HepG2 (cell line): ENCODE measurements at regions not wholly inside any gene's neighbourhood (a gene's known extent, or its start where the extent isn't known, plus 50 kb on each side); places are given as distances from the start of the nearest gene placed in this dataset.
"Not testable (repeated sequence)": the region's sequence is repeated elsewhere in the genome, so short reads cannot be mapped to it uniquely, and the experiment has no call there.

Experiments used
- ATM ChIP-seq: fragments of 450-650 bp; IDR thresholded peaks from 2 replicates; pipeline ENCODE4 v1.7.1; 2017; ENCODE audit warnings: mild to moderate bottlenecking, borderline replicate concordance
- CHCHD3 ChIP-seq: sonication (generic); formaldehyde crosslinking; IDR thresholded peaks from 2 replicates; pipeline ENCODE4 v1.8.0; 2022; ENCODE audit warnings: mild to moderate bottlenecking, missing genetic modification reagents, moderate library complexity
- E2F1 ChIP-seq: sonication (generic); formaldehyde crosslinking; IDR thresholded peaks from 2 replicates; pipeline ENCODE4 v1.5.0; 2020; ENCODE audit warnings: missing genetic modification reagents
- FOXK1 ChIP-seq: sonication (generic); formaldehyde crosslinking; IDR thresholded peaks from 2 replicates; pipeline ENCODE4 v1.4.0; 2020; ENCODE audit warnings: low read depth, missing genetic modification reagents, borderline replicate concordance
- HNF4G ChIP-seq, 2 experiments: sonication (generic) in 1 of 2; formaldehyde crosslinking in 1 of 2; IDR thresholded peaks; 2 replicates each; pipeline versions ENCODE4 v1.4.0 to v1.6.1; 2011 to 2020; ENCODE audit warnings: borderline replicate concordance in 2 of 2, low read depth in 2 of 2, mild to moderate bottlenecking in 2 of 2, low read length in 1 of 2, missing genetic modification reagents in 1 of 2, moderate library complexity in 1 of 2
- MNT ChIP-seq: fragments of 450-650 bp; IDR thresholded peaks from 2 replicates; pipeline ENCODE4 v1.6.1; 2016
- NR1H2 ChIP-seq: sonication (generic); formaldehyde crosslinking; IDR thresholded peaks from 2 replicates; pipeline ENCODE4 v1.8.1; 2022; ENCODE audit warnings: low read depth, missing genetic modification reagents, borderline replicate concordance
- PCBP2 ChIP-seq: fragments of 200-400 bp; formaldehyde crosslinking; optimal IDR thresholded peaks from 2 replicates; pipeline ENCODE3; 2018; ENCODE audit warnings: low read length, low read depth; ENCODE audit not compliant: poor library complexity, severe bottlenecking
- POLR2A ChIP-seq, 2 experiments: IDR thresholded peaks; 2 replicates each; pipeline ENCODE4 v1.6.1; 2011; ENCODE audit warnings: low read depth in 2 of 2, low read length in 2 of 2, mild to moderate bottlenecking in 1 of 2, moderate library complexity in 1 of 2; ENCODE audit not compliant: insufficient read depth in 1 of 2
- POLR2AphosphoS5 ChIP-seq: IDR thresholded peaks from 2 replicates; pipeline ENCODE4 v1.6.1; 2012; ENCODE audit warnings: low read depth, low read length
- ZNF274 ChIP-seq: sonication (generic); formaldehyde crosslinking; IDR thresholded peaks from 2 replicates; pipeline ENCODE4 v1.5.1; 2020; ENCODE audit warnings: mild to moderate bottlenecking, missing genetic modification reagents
- TF ChIP-seq, protein P1 (sequence below), 2 experiments: sonication (generic) in 1 of 2; formaldehyde crosslinking in 1 of 2; IDR thresholded peaks; 2 replicates each; pipeline versions ENCODE4 v1.4.0 to v1.6.1; 2018 to 2020; ENCODE audit warnings: missing genetic modification reagents in 2 of 2, borderline replicate concordance in 1 of 2, low read depth in 1 of 2, mild to moderate bottlenecking in 1 of 2, missing biosample characterization in 1 of 2
- TF ChIP-seq, protein P2 (sequence below): sonication (generic); formaldehyde crosslinking; IDR thresholded peaks from 2 replicates; pipeline ENCODE4 v1.4.0; 2020; ENCODE audit warnings: missing genetic modification reagents, borderline replicate concordance

DNA sequence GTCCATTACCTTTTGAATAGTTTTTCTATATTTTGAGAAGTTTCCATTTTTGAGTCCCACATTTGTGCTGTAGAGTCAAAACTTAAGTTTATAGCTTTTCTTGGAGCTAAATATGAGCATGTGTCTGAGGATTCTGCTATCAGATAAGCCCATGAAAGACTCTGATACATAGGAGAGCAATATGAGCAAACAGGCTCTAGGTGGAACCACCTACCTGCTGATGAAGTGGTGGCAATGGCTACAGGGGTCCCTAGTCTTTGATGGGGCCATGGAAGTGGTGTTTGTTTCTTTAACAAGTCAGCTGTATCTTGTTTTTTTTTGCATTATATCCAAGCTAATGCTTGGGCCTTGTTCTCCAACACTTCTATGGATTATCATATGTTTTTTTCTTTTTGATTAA lies 1646.8 kb downstream of the KHDRBS2 start:
- TF ChIP-seq, protein P1, sequence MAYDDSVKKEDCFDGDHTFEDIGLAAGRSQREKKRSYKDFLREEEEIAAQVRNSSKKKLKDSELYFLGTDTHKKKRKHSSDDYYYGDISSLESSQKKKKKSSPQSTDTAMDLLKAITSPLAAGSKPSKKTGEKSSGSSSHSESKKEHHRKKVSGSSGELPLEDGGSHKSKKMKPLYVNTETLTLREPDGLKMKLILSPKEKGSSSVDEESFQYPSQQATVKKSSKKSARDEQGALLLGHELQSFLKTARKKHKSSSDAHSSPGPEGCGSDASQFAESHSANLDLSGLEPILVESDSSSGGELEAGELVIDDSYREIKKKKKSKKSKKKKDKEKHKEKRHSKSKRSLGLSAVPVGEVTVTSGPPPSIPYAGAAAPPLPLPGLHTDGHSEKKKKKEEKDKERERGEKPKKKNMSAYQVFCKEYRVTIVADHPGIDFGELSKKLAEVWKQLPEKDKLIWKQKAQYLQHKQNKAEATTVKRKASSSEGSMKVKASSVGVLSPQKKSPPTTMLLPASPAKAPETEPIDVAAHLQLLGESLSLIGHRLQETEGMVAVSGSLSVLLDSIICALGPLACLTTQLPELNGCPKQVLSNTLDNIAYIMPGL (CRISPR knock-in tag; IDR thresholded peaks at IDR 0.05; ENCODE audit: borderline replicate concordance in 1 of 2, low read depth in 1 of 2): not testable (repeated sequence)
- not testable (repeated sequence) for TF ChIP-seq FOXK1 (CRISPR knock-in tag); ATM; MNT; HNF4G (IDR thresholded peaks at IDR 0.05; ENCODE audit: borderline replicate concordance, low read depth, low read length); HNF4G (CRISPR knock-in tag; IDR thresholded peaks at IDR 0.05; ENCODE audit: borderline replicate concordance, low read depth); PCBP2; ZNF274 (CRISPR knock-in tag); POLR2AphosphoS5; CHCHD3; POLR2A (IDR thresholded peaks at IDR 0.05; ENCODE audit: insufficient read depth in 1 of 2, low read depth in 2 of 2, low read length in 2 of 2); NR1H2 (CRISPR knock-in tag); E2F1 (CRISPR knock-in tag)
- TF ChIP-seq, protein P2, sequence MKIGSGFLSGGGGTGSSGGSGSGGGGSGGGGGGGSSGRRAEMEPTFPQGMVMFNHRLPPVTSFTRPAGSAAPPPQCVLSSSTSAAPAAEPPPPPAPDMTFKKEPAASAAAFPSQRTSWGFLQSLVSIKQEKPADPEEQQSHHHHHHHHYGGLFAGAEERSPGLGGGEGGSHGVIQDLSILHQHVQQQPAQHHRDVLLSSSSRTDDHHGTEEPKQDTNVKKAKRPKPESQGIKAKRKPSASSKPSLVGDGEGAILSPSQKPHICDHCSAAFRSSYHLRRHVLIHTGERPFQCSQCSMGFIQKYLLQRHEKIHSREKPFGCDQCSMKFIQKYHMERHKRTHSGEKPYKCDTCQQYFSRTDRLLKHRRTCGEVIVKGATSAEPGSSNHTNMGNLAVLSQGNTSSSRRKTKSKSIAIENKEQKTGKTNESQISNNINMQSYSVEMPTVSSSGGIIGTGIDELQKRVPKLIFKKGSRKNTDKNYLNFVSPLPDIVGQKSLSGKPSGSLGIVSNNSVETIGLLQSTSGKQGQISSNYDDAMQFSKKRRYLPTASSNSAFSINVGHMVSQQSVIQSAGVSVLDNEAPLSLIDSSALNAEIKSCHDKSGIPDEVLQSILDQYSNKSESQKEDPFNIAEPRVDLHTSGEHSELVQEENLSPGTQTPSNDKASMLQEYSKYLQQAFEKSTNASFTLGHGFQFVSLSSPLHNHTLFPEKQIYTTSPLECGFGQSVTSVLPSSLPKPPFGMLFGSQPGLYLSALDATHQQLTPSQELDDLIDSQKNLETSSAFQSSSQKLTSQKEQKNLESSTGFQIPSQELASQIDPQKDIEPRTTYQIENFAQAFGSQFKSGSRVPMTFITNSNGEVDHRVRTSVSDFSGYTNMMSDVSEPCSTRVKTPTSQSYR (CRISPR knock-in tag): not testable (repeated sequence)
